A549 (cell line): ENCODE measurements at regions not wholly inside any gene's neighbourhood (a gene's known extent, or its start where the extent isn't known, plus 50 kb on each side); places are given as distances from the start of the nearest gene placed in this dataset.

Experiments used
- HDAC2 ChIP-seq: fragments of 200-600 bp; sonication (generic); IDR thresholded peaks from 2 replicates; pipeline ENCODE4 v1.6.1; 2016
- MAFK ChIP-seq: fragments of 450-650 bp; IDR thresholded peaks from 2 replicates; pipeline ENCODE4 v1.6.1; 2014; ENCODE audit not compliant: partially characterized antibody
- PHF8 ChIP-seq: fragments of 200-600 bp; sonication (generic); IDR thresholded peaks from 2 replicates; pipeline ENCODE4 v1.6.1; 2016; ENCODE audit warnings: low read depth, mild to moderate bottlenecking, antibody characterized with exemption, moderate library complexity, borderline replicate concordance
- POLR2A ChIP-seq: IDR thresholded peaks from 2 replicates; pipeline ENCODE4 v1.6.1; 2012; ENCODE audit warnings: mild to moderate bottlenecking, low read length
- TF ChIP-seq, protein P1 (sequence below): IDR thresholded peaks from 2 replicates; pipeline ENCODE4 v1.6.1; 2012
- TF ChIP-seq, protein P2 (sequence below): fragments of >200 bp; sonication (Bioruptor Twin); formaldehyde crosslinking; IDR thresholded peaks from 3 replicates; pipeline ENCODE4 v1.5.1; 2016

DNA sequence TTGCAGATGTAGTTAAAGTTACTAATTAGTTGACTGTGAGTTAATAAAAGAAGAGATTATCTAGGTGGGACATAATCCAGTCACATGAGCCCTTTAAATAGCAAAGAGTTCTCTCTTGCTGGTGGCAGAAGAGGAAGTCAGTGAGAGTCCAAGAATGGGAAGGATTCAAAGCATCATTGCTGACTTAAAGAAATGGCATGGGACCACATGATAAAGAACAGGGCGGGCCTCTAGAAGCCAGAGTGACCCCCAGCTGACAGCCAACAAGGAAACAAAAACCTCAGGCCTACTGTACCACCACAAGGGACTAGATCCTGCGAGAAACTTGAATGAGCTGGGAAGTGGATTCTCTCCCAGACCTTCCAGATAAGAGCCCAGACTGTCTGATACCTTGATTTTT is 447.2 kb upstream of the CCDC54 start:
- TF ChIP-seq, protein P1, sequence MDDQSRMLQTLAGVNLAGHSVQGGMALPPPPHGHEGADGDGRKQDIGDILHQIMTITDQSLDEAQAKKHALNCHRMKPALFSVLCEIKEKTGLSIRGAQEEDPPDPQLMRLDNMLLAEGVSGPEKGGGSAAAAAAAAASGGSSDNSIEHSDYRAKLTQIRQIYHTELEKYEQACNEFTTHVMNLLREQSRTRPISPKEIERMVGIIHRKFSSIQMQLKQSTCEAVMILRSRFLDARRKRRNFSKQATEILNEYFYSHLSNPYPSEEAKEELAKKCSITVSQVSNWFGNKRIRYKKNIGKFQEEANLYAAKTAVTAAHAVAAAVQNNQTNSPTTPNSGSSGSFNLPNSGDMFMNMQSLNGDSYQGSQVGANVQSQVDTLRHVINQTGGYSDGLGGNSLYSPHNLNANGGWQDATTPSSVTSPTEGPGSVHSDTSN, result no peak
- TF ChIP-seq, protein P2, sequence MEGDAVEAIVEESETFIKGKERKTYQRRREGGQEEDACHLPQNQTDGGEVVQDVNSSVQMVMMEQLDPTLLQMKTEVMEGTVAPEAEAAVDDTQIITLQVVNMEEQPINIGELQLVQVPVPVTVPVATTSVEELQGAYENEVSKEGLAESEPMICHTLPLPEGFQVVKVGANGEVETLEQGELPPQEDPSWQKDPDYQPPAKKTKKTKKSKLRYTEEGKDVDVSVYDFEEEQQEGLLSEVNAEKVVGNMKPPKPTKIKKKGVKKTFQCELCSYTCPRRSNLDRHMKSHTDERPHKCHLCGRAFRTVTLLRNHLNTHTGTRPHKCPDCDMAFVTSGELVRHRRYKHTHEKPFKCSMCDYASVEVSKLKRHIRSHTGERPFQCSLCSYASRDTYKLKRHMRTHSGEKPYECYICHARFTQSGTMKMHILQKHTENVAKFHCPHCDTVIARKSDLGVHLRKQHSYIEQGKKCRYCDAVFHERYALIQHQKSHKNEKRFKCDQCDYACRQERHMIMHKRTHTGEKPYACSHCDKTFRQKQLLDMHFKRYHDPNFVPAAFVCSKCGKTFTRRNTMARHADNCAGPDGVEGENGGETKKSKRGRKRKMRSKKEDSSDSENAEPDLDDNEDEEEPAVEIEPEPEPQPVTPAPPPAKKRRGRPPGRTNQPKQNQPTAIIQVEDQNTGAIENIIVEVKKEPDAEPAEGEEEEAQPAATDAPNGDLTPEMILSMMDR, result no peak
- no peak for TF ChIP-seq POLR2A
- TF ChIP-seq PHF8, result no peak
- no peak for TF ChIP-seq MAFK
- no peak for TF ChIP-seq HDAC2
